ENCODE measurements at regions not wholly inside any gene's neighbourhood (a gene's known extent, or its start where the extent isn't known, plus 50 kb on each side); places are given as distances from the start of the nearest gene placed in this dataset.

DNA sequence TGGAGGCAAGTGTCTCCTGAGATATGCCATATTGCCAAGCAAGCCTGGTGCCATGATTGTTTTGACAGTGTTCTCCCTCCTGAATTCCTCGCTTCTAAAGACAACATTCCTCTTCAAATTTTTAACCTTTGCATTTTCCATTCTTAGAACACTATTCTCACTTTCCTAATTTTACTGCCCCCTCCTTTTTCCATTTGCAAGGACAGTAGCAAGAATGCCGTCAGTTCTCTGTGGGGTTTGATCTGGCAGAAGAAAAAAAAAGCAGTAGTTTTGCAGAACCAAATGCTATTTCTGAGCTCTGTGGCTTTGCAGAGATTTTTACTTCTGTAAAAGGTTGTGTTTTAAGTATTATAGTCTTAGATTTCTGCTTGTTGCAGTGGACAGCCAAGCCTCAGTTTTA lies 295.2 kb downstream of the NUAK1 start:
- DNase-seq (ENCODE audit: low read depth, low spot score), result no peak

GRCh38 chr12:105843986-105844760 lies 294.6 kb downstream of the NUAK1 start:
- DNase-seq (ENCODE audit: low read depth, low spot score), result no peak

GRCh38 chr12:105846331-105846730 lies 292.4 kb downstream of the NUAK1 start:
- no peak for DNase-seq (ENCODE audit: low read depth, low spot score)

- DNase-seq (ENCODE audit: low read depth, low spot score), result no peak
Observed at GRCh38 chr12:105847068-105847467, 291.7 kb downstream of the NUAK1 start.

DNA sequence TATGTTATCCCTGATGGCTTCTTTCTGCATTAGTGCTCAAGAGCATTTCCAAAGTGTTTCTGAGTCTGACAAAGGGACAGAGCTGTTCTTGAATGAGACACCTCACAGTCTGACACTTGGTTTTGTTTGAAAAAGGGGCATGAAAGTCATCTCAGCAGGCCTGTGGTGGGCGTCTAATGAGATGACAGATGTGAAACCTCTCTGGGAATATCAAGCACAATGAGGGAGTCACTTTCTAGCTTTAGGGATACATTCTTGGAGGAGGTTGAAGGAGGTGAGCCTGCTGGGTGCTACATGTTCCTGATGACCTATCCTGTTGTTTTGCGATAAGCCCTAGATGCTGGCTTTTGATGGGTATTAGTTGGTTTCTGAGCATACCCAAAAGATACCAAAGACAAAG lies 290.5 kb downstream of the NUAK1 start:
- DNase-seq (ENCODE audit: low read depth, low spot score), result no peak

DNA sequence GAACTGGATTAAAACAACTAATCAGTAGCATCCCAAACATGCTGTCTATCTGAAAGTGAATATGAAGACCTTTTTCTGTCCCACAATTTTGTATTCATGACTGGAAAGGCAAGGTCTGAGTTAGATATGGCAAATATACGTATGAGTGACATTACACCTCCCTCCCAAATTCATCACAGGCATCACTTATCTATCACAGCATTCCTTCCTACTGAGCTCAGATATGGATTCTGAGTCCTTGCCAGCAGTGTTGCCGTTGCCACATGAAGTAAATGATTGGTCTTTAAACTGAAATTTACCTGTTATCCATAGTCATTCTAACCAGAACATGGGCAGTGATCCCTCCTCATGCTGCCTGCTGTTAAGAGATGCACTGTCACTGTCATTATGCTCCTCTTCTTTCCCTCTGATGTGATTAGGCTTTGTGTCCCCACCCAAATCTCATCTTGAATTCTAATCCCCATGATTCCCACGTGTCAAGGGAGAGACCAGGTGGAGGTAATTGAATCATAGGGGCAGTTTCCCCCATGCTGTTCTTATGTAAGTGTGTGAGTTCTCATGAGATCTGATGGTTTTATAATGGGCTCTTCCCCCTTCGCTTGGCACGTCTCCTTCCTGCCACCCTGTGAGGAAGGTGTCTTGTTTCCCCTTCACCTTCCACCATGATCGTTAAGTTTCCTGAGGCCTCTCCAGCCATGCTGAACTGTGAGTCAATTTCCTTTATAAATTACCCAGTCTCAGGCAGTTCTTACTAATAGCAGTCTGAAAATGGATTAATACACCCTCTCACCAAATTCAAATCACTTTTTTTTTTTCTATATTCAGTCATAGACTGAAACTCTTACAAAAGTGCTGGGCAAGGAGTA lies 288.4 kb downstream of the NUAK1 start:
- no peak for DNase-seq (ENCODE audit: low read depth, low spot score)

GRCh38 chr12:105852496-105852895 lies 286.3 kb downstream of the NUAK1 start:
- no peak for DNase-seq (ENCODE audit: low read depth, low spot score)

- no peak for DNase-seq (ENCODE audit: low read depth, low spot score)
Observed at GRCh38 chr12:105852951-105853350, 285.8 kb downstream of the NUAK1 start.

GRCh38 chr12:105854071-105854470 lies 284.7 kb downstream of the NUAK1 start:
- DNase-seq (ENCODE audit: low read depth, low spot score), result no peak

DNA sequence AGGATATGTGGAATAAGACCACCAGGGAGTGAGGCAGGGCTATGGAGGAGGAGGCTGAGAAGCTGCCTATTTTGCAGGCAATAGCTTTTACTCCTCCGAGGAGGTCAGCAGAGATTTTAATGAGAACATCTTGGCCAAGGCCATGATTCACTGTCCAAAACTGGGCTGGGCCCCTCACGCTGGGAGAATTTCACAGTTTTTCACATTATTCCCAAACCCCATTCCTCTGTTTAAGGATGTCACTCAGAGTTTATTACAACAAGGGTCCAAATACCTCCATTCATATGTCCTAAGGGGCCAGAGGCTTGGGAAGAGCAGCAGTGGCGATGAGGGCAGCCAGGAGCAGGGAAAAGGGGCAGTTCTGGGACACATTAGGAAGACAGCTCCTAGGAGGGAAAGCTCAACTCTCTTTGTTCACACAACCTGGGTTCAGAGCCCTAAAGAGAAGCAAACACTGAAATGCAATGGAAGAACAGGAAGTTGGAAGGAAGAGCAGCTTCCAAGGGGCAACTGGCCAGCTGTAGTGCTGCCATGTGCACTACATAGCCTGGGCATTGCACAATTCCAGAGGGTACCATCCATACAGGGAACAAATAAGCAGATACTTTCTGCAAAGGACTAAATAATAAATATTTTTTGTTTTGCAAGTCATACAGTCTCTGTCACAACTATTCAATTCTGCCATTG lies 283.2 kb downstream of the NUAK1 start:
- DNase-seq (ENCODE audit: low read depth, low spot score), result no peak

GRCh38 chr12:105856048-105856405 lies 282.7 kb downstream of the NUAK1 start:
- no peak for DNase-seq (ENCODE audit: low read depth, low spot score)

DNA sequence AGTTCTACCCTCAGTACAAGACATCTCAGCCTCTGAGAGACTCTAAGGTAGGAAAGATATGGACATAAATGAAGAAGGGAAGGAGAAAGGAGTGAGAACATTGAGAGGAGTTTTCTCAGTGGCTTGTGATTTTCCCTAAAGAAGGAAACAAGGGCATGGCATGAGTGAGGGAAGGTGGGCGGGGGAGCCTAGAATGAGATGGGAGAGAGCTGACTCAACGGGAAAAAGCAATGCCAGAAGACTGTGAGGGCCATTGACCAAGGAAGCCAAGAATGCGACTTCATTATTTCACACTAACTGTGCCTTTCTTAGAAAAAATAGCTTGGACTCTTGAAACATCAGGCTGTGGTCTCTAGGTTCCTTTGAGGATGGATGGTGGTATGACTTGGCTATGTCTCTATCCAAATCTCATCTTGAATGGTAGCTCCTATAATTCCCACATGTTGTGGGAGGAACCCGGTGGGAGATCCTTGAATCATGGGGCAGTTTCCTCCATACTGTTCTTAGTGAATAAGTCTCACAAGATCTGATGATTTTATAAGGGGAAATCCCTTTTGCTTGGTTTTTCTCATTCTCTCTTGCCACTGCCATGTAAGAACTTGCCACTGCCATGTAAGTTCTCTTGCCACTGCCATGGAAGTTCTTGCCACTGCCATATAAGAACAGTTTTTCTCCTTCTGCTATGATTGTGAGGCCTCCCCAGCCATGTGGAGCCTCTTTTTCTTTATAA lies 279.6 kb downstream of the NUAK1 start:
- DNase-seq (ENCODE audit: low read depth, low spot score), result no peak

GRCh38 chr12:105860561-105861207 lies 278.1 kb downstream of the NUAK1 start:
- DNase-seq (ENCODE audit: low read depth, low spot score), result no peak

DNA sequence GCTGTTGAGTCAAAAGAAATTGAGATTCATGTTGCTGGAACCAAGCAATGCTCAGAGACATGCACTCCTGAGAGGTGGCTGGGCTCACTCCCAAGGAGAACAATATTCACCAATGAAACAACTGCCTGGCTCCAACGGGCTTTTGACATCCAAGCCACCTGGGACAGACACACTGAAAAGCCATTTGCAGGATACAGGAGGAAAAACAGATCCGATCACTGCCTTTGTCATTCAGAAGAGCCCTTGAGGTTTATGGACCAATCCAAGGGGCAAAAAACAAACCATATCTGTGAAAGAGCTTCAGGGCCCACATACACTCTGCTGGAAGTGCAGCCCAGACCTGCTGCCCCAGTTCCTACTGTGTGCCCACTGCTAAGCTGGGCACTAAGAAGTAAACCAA lies 277.5 kb downstream of the NUAK1 start:
- DNase-seq (ENCODE audit: low read depth, low spot score), result no peak

- no peak for DNase-seq (ENCODE audit: low read depth, low spot score)
Observed at GRCh38 chr12:105862163-105862821, 276.5 kb downstream of the NUAK1 start.

DNA sequence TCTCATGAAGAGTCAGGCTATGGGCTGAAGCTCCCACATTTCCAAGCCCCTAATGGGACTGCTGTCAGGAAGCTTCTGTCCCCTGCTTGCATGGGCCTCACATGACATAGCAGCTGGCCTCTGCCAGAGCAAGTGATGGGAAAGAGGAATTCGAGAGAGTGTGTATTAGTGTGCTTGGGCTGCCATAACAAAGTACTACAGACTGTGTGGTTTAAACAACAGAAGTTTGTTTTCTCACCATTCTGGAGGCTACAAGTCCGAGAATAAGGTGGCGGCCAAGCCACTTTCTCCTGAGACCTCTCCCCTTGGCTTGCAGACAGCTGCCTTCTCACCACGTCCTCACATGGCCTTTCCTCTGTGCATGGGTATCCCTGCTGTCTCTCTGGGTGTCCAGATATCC lies 274.4 kb downstream of the NUAK1 start:
- no peak for DNase-seq (ENCODE audit: low read depth, low spot score)

DNA sequence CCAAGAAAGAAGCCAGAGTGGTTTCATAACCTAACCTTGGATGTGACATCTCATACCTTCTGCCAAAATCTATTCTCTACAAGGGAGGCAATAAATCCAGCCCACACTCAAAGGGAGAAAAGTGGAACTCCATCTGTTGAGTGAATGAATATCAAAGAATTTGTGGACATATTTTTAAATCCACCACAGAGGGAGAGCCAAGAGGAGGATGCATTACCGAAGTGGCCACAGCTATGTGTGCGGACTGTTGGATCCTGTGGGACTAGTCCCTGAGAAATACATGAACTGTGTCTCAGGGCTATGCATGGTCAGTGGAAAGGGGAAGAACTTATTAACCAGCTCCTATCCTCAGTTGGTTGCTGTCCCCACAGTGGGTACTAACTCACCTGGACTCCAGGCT lies 273.9 kb downstream of the NUAK1 start:
- no peak for DNase-seq (ENCODE audit: low read depth, low spot score)

DNA sequence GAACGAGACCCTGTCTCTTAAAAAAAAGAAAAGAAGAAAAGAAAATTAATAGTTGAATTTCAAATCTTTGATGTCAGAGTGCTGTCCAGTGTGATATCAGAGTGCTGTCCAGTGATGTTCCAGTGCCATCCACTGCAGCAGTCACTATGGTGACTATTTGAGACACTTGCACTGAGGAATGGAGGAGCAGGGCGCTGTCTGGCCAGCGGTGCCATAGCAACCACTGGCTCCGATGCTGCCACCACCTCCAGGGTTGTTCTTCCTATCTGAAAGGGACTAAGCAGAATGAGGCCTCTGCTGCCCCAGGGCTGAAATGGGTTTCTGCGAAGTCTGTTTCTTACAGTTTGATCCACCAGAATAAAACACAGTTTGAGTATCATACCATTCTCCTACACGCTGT lies 272.9 kb downstream of the NUAK1 start:
- no peak for DNase-seq (ENCODE audit: low read depth, low spot score)

- DNase-seq (ENCODE audit: low read depth, low spot score), result no peak
Observed at GRCh38 chr12:105874121-105874520, 264.6 kb downstream of the NUAK1 start.

GRCh38 chr12:105876396-105876927 lies 262.3 kb downstream of the NUAK1 start:
- DNase-seq (ENCODE audit: low read depth, low spot score), result no peak
